Calu3 (cell line): ENCODE measurements at regions not wholly inside any gene's neighbourhood (a gene's known extent, or its start where the extent isn't known, plus 50 kb on each side); places are given as distances from the start of the nearest gene placed in this dataset.

ENCODE experiments used
- BruUV-seq: library from RNA; stranded (reverse); fragments of 400-500 nt; replicated peaks from 2 replicates; lab custom pipeline; 2021; lab: Mats Ljungman, UMichigan
- CTCF ChIA-PET: fragments of 300-600 bp; sonication (Branson Sonifier 250); formaldehyde crosslinking; loops from one replicate; lab custom pipeline; 2022; ENCODE audit warnings: antibody characterized with exemption; lab: Charles Lee
- DNase-seq: peaks from one replicate; pipeline ENCODE4 v3.0.0; 2022
- H3K27ac Mint-ChIP-seq: one replicate; pipeline ENCODE4 v1.8.0; 2022; ENCODE audit warnings: mixed read lengths; ENCODE audit not compliant: unreplicated experiment
- H3K27me3 Mint-ChIP-seq: one replicate; pipeline ENCODE4 v1.8.0; 2022; ENCODE audit warnings: mixed read lengths; ENCODE audit not compliant: unreplicated experiment
- H3K36me3 Mint-ChIP-seq: one replicate; pipeline ENCODE4 v1.8.0; 2022; ENCODE audit warnings: mild to moderate bottlenecking, moderate library complexity, mixed read lengths; ENCODE audit not compliant: insufficient read depth, unreplicated experiment
- H3K4me1 Mint-ChIP-seq: one replicate; pipeline ENCODE4 v1.8.0; 2022; ENCODE audit warnings: mild to moderate bottlenecking, low read depth, mixed read lengths; ENCODE audit not compliant: unreplicated experiment
- H3K4me3 Mint-ChIP-seq: one replicate; pipeline ENCODE4 v1.8.0; 2022; ENCODE audit warnings: mild to moderate bottlenecking, low read depth, moderate library complexity, mixed read lengths; ENCODE audit not compliant: unreplicated experiment
- H3K9me3 Mint-ChIP-seq: one replicate; pipeline ENCODE4 v1.8.0; 2022; ENCODE audit warnings: low read depth, mixed read lengths; ENCODE audit not compliant: unreplicated experiment
- intact Hi-C: fragments of 100-400 bp; cut with micrococcal nuclease; formaldehyde crosslinking; loops from one replicate; pipeline ENCODE4 v1.10.0; 2022; ENCODE audit not compliant: unreplicated experiment
- TF ChIP-seq, protein P1 (sequence below): fragments of 200-600 bp; IDR thresholded peaks from one replicate; pipeline ENCODE4 v1.8.0; 2022; ENCODE audit warnings: antibody characterized with exemption; ENCODE audit not compliant: unreplicated experiment

DNA sequence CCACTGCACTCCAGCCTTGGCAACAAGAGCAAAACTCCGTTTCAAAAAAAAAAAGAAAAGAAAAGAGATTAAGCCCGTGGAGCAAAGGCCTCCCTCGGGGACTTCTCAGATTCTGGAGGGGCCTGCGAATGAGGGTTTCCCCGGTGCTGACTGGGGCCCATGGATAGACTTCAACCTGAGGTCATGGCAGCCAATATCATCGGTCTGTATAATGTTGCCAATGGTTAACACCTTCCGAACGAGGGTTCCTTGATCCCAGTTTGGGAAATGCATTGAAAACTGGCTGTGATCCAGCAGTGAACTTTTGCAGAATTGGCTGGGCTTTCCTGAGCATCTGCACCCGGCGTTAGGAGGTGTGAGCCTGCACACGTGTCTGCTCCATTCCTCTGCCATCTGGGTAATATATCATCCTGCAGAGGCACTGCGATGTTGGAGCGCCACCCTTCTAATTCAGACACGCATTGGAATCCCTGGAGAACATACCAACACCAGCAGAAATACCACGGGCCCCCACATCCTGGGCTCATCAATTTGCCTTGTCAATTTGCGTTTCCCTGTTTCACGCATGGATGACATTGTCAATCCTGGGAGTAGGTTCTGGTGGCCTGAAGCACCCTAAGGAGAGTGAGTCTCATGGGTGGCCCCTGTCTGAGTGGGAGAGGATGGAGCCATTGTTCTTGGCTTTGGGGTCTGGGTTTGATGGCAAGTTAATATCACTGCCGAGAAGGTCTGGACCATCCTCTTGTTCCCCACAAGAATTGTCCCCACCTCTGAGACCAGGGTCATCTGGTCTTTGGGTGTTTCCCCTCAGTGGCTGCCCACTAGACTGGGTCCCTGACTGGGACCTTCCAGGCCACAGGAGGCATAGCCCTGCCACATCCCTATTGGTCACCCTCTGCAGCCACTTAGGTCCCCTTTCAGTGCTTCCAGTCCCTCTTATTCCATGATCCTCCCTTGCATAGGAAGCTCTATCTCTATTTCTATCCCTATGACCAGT lies 441.0 kb downstream of the PTPRU start:
- TF ChIP-seq, protein P1, sequence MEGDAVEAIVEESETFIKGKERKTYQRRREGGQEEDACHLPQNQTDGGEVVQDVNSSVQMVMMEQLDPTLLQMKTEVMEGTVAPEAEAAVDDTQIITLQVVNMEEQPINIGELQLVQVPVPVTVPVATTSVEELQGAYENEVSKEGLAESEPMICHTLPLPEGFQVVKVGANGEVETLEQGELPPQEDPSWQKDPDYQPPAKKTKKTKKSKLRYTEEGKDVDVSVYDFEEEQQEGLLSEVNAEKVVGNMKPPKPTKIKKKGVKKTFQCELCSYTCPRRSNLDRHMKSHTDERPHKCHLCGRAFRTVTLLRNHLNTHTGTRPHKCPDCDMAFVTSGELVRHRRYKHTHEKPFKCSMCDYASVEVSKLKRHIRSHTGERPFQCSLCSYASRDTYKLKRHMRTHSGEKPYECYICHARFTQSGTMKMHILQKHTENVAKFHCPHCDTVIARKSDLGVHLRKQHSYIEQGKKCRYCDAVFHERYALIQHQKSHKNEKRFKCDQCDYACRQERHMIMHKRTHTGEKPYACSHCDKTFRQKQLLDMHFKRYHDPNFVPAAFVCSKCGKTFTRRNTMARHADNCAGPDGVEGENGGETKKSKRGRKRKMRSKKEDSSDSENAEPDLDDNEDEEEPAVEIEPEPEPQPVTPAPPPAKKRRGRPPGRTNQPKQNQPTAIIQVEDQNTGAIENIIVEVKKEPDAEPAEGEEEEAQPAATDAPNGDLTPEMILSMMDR, result no peak
- H3K36me3 Mint-ChIP-seq, result no peaks in the 10 kb centered on the region
- no peaks in the 10 kb centered on the region for H3K9me3 Mint-ChIP-seq
- no TSS peak for BruUV-seq
- H3K27me3 Mint-ChIP-seq, result peaks cover 71% of the 10 kb centered on the region
- CTCF ChIA-PET, result interaction anchor here (0.7 kb wide), 1 partner anchor 12 kb away, joined by 3 read pairs; no protein-coding TSS in a partner anchor
- intact Hi-C loops, result no loop called here
- H3K27ac Mint-ChIP-seq, result no peak overlapping the region
- no peak overlapping the region for H3K4me3 Mint-ChIP-seq
- no peaks in the 10 kb centered on the region for H3K4me1 Mint-ChIP-seq
- DNase-seq, result no peak

DNA sequence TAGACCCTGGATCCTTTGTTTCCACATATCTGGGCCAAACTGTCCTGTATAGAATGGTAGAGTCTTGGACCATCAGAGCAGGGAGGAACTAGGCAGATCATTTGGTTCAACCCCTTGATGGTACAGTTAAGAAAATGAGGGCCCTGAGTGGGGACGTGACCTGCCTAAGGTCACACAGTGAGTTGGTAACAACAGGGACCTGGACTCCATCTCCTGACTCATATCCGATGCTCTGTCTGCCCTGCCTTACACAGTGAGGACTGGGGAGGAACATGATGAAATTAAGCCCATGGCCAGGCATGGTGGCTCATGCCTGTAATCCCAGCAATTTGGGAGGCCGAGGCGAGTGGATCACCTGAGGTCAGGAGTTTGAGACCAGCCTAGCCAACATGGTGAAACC lies 440.2 kb downstream of the PTPRU start:
- Mint-ChIP-seq H3K27me3 (peaks cover 65% of the 10 kb centered on the region), H3K4me3 (no peak overlapping the region), H3K4me1 (no peaks in the 10 kb centered on the region), H3K27ac (no peak overlapping the region), H3K36me3 (no peaks in the 10 kb centered on the region), H3K9me3 (no peaks in the 10 kb centered on the region)
- no TSS peak for BruUV-seq
- CTCF ChIA-PET, result no interaction called here
- DNase-seq, result no peak
- intact Hi-C loops, result no loop called here
- TF ChIP-seq, protein P1, result no peak

DNA sequence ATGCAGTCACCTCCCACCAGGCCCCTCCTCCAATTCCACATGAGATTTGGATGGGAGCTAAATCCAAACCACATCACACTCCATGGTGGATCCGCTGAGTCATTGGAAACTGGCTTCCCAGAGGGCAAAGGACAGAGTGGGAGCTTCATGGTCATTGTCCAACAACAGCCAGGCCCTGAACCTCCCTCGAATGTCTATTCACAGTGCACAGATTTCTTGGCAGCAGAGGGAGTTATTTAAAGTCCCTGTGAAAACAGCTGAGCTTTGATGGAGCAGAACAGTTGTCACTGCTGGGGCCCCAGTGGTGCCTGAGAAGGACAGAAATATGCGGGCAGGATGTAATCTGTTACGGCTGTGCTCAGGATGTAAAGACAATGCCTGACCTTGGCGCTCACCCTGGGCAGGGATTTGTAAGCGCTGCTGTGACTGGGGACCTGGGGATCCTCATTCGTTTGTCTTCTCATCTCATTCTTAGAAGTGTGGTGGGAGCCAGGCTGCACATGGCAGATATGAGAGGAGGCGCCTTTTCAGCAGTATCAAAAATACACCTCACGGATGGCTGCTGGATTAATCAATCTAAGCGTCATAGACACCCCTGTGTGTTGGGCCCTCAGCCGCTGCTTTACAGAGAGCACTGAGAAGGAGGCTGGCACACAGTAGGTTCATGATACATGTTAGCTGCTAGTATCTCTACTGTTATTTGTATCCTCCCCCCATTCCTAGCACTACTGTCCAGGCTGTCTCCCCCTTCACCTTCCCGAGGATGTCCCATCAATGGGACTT lies 439.4 kb downstream of the PTPRU start:
- TF ChIP-seq, protein P1, result no peak
- H3K36me3 Mint-ChIP-seq, result no peaks in the 10 kb centered on the region
- H3K27ac Mint-ChIP-seq, result no peak overlapping the region
- intact Hi-C loops, result no loop called here
- H3K9me3 Mint-ChIP-seq, result no peaks in the 10 kb centered on the region
- H3K27me3 Mint-ChIP-seq, result peaks cover 58% of the 10 kb centered on the region
- no peaks in the 10 kb centered on the region for H3K4me1 Mint-ChIP-seq
- no peak overlapping the region for H3K4me3 Mint-ChIP-seq
- no TSS peak for BruUV-seq
- DNase-seq, result no peak
- CTCF ChIA-PET, result no interaction called here

DNA sequence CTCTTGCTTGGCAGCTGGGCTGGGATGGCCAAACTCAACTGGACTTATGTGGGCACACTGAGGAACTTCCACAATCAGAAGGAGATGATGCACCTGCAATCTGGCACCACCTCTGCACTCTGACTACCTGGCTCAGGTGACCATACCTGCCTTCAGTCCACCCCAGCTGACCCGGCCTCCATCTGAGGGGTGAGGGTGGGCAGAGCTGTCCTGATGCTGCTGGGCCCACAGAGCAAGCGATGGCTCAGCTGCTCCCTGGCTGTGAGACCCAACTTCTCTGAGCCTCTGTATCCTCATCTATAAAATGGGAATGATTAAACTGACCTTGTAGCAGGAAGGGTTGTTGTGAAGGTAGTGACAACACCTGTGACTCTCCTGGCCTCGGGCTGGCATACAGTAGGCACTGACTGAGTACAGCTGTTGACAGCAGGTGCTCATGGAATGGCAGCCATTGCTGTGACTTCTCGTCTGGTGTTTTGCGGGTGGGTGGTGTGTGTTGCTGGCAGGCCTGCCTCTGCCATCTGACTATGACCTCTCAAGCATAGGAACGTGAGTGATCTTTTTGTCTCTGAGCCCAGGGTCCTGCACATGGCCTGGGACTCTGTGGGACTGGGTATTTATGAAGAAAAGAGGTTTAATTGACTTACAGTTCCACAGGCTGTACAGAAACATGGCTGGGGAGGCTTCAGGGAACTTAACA lies 438.5 kb downstream of the PTPRU start:
- Mint-ChIP-seq H3K4me3 (no peak overlapping the region), H3K27ac (no peak overlapping the region), H3K4me1 (no peaks in the 10 kb centered on the region), H3K9me3 (no peaks in the 10 kb centered on the region), H3K27me3 (peaks cover 58% of the 10 kb centered on the region), H3K36me3 (no peaks in the 10 kb centered on the region)
- no TSS peak for BruUV-seq
- no peak for DNase-seq
- CTCF ChIA-PET, result no interaction called here
- TF ChIP-seq, protein P1, result no peak
- intact Hi-C loops, result no loop called here
